Thyroid gland (tissue), 4 donors: ENCODE measurements at regions not wholly inside any gene's neighbourhood (a gene's known extent, or its start where the extent isn't known, plus 50 kb on each side); places are given as distances from the start of the nearest gene placed in this dataset.

Experiments
- CTCF ChIP-seq, 6 experiments: fragments of 200-600 bp in 3 of 6; fragments of 450-650 bp in 3 of 6; sonication (generic) in 3 of 6; IDR thresholded peaks; one replicate each; pipeline ENCODE4 v1.5.1; 2016 to 2019; ENCODE audit warnings: antibody characterized with exemption in 6 of 6, mild to moderate bottlenecking in 2 of 6, inconsistent platforms in 1 of 6, moderate library complexity in 1 of 6
- POLR2A ChIP-seq, 2 donors: fragments of 450-650 bp; IDR thresholded peaks; one replicate each; pipeline ENCODE4 v1.6.1; 2017; ENCODE audit warnings: antibody characterized with exemption in 2 of 2, mild to moderate bottlenecking in 2 of 2, moderate library complexity in 1 of 2

GRCh38 chr4:23584024-23584423 lies 305.8 kb downstream of the PPARGC1A start:
- no peak for TF ChIP-seq CTCF (IDR thresholded peaks at IDR 0.05)
- TF ChIP-seq POLR2A (IDR thresholded peaks at IDR 0.05), result no peak
